Panc1 (cell line): ENCODE measurements at regions not wholly inside any gene's neighbourhood (a gene's known extent, or its start where the extent isn't known, plus 50 kb on each side); places are given as distances from the start of the nearest gene placed in this dataset.

Source experiments
- ATAC-seq: fragments of 200-7000 bp; cut with Tn5 transposase; 2 replicates; pipeline ENCODE4 v1.9.1; 2020; ENCODE audit warnings: mild to moderate bottlenecking, moderate library complexity
- BruUV-seq: library from RNA; stranded (reverse); fragments of 400-500 nt; replicated peaks from 2 replicates; lab custom pipeline; 2021; lab: Mats Ljungman, UMichigan
- CTCF ChIA-PET: fragments of 300-600 bp; sonication (Branson Sonifier 250); formaldehyde crosslinking; loops from one replicate; lab custom pipeline; 2022; ENCODE audit warnings: antibody characterized with exemption; lab: Charles Lee
- POLR2A ChIA-PET: fragments of 300-600 bp; sonication (Branson Sonifier 250); formaldehyde crosslinking; loops from one replicate; lab custom pipeline; 2022; ENCODE audit warnings: antibody characterized with exemption; lab: Charles Lee
- DNase-seq: peaks from one replicate; pipeline ENCODE4 v3.0.0-alpha.2; 2010; ENCODE audit warnings: low read depth, low spot score
- H3K27ac ChIP-seq: 2 replicates; pipeline ENCODE4 v1.5.1; 2011; ENCODE audit warnings: mild to moderate bottlenecking, low read length, inconsistent platforms
- H3K27me3 ChIP-seq: fragments of 200-500 bp; sonication (Bioruptor generic); 2 replicates; pipeline ENCODE4 v1.6.0; 2014; ENCODE audit warnings: low read length, inconsistent platforms; ENCODE audit not compliant: control insufficient read depth, insufficient read depth
- H3K36me3 ChIP-seq: fragments of 200-500 bp; sonication (Bioruptor generic); 2 replicates; pipeline ENCODE4 v1.5.1; 2014; ENCODE audit warnings: inconsistent platforms, mild to moderate bottlenecking, low read length, moderate library complexity; ENCODE audit not compliant: control insufficient read depth, insufficient read depth
- H3K4me1 ChIP-seq: 2 replicates; pipeline ENCODE4 v1.5.1; 2011; ENCODE audit warnings: inconsistent platforms, mild to moderate bottlenecking, low read length, moderate library complexity; ENCODE audit not compliant: control insufficient read depth, insufficient read depth
- H3K4me3 ChIP-seq, 2 experiments: 2 replicates each; pipeline ENCODE4 v1.5.1; 2011 to 2012; ENCODE audit warnings: low read depth in 2 of 2, low read length in 2 of 2, mild to moderate bottlenecking in 2 of 2, inconsistent platforms in 1 of 2, moderate library complexity in 1 of 2
- H3K9me3 ChIP-seq: fragments of 200-500 bp; sonication (Bioruptor generic); 2 replicates; pipeline ENCODE4 v1.5.1; 2014; ENCODE audit warnings: low read depth, mild to moderate bottlenecking, inconsistent platforms, low read length, moderate library complexity; ENCODE audit not compliant: control insufficient read depth, insufficient read depth
- POLR2AphosphoS5 ChIP-seq: IDR thresholded peaks from 2 replicates; pipeline ENCODE4 v1.6.1; 2012; ENCODE audit warnings: mild to moderate bottlenecking, low read depth, low read length, moderate library complexity
- SIN3A ChIP-seq: IDR thresholded peaks from 2 replicates; pipeline ENCODE4 v1.6.1; 2012; ENCODE audit warnings: low read depth, mild to moderate bottlenecking, low read length, moderate library complexity, borderline replicate concordance; ENCODE audit not compliant: insufficient read depth
- TCF7L2 ChIP-seq: IDR thresholded peaks from 2 replicates; pipeline ENCODE4 v1.6.1; 2011; ENCODE audit warnings: mild to moderate bottlenecking, low read depth, low read length, inconsistent platforms
- in situ Hi-C: cut with HindIII; loops from 2 replicates; pipeline ENCODE4 v1.10.0; 2016; ENCODE audit warnings: low sequenced_read_pairs, low pct_unique_long_range_greater_than_20kb
- intact Hi-C: fragments of 100-400 bp; cut with micrococcal nuclease; formaldehyde crosslinking; loops from one replicate; pipeline ENCODE4 v1.10.0; 2022; ENCODE audit not compliant: unreplicated experiment
- TF ChIP-seq, protein P1 (sequence below): fragments of 450-650 bp; IDR thresholded peaks from 2 replicates; pipeline ENCODE4 v1.5.1; 2017; ENCODE audit warnings: mild to moderate bottlenecking
- TF ChIP-seq, protein P2 (sequence below), 2 experiments: IDR thresholded peaks; 2 replicates each; pipeline ENCODE4 v1.6.1; 2011 to 2012; ENCODE audit warnings: low read depth in 2 of 2, control low read depth in 1 of 2, low read length in 1 of 2, mild to moderate bottlenecking in 1 of 2, moderate library complexity in 1 of 2; ENCODE audit not compliant: insufficient read depth in 1 of 2

DNA sequence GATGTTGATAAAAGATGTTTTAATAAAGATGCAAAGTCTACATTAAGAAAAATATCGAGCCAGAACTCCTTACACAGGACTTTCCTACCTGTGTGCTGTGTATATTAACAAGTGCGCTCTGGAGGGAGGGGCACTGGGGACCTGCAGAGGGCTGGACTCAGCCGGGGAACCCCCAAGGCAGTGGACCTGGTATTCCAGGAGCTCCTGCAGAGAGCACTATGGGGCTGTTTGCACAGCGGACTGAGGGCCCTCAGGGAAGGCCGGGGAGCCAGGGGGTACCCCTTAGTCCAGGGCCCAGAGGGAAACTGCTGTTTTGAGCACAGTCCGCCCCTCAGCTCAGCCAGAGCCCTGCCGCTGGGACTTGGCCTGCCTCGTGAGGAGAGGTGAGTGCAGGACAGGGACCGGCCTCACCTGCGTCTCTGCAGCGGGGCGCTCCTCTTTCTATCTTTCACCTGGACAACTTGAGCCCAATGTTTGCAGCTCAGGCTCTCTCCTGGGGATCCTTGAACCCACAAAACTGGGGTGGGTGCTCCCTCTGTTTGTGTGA lies 168.4 kb downstream of the ARL4C start:
- H3K27ac ChIP-seq, result peak overlapping the region; percentile 37; the same call in 1 of the 2 replicates
- no peaks in the 10 kb centered on the region for H3K27me3 ChIP-seq
- TF ChIP-seq, protein P1, sequence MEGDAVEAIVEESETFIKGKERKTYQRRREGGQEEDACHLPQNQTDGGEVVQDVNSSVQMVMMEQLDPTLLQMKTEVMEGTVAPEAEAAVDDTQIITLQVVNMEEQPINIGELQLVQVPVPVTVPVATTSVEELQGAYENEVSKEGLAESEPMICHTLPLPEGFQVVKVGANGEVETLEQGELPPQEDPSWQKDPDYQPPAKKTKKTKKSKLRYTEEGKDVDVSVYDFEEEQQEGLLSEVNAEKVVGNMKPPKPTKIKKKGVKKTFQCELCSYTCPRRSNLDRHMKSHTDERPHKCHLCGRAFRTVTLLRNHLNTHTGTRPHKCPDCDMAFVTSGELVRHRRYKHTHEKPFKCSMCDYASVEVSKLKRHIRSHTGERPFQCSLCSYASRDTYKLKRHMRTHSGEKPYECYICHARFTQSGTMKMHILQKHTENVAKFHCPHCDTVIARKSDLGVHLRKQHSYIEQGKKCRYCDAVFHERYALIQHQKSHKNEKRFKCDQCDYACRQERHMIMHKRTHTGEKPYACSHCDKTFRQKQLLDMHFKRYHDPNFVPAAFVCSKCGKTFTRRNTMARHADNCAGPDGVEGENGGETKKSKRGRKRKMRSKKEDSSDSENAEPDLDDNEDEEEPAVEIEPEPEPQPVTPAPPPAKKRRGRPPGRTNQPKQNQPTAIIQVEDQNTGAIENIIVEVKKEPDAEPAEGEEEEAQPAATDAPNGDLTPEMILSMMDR, result no peak
- TF ChIP-seq SIN3A, result no peak
- in situ Hi-C loops, result no loop called here
- H3K36me3 ChIP-seq, result no peaks in the 10 kb centered on the region
- no TSS peak for BruUV-seq
- H3K4me1 ChIP-seq, result no peaks in the 10 kb centered on the region
- CTCF ChIA-PET, result no interaction called here
- ATAC-seq (no peak), DNase-seq (no peak)
- intact Hi-C loops, result no loop called here
- H3K9me3 ChIP-seq, result no peaks in the 10 kb centered on the region
- H3K4me3 ChIP-seq, result no peak overlapping the region
- POLR2A ChIA-PET, result no interaction called here

DNA sequence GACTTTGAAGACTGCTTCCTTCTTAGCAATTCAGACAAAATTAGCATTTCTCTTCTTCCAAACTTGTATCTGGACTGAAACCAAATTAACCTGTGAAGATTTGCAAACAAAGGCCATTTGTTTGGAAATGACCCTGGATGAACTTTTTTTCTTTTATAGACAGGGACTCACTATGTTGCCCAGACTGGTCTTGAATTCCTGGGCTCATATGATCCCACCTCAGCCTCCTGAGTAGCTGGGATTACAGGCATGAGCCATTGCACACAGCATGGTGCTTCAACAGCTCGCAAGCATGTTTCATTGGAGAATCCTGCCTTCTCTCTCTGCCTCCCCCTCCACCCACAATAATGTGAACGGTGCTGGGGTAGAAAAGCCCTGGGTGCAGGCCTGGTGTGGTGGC lies 170.2 kb downstream of the ARL4C start:
- intact Hi-C loops, result no loop called here
- BruUV-seq, result no TSS peak
- Histone ChIP-seq H3K4me1 (no peaks in the 10 kb centered on the region), H3K27me3 (no peaks in the 10 kb centered on the region), H3K36me3 (no peaks in the 10 kb centered on the region), H3K9me3 (no peaks in the 10 kb centered on the region), H3K27ac (peak overlapping the region; percentile 25; the same call in 1 of the 2 replicates), H3K4me3 (no peak overlapping the region)
- ATAC-seq (no peak), DNase-seq (no peak)
- ChIA-PET POLR2A (interaction anchor here (0.6 kb wide), 1 partner anchor 484 kb away, joined by 5 read pairs; no protein-coding TSS in a partner anchor), CTCF (no interaction called here)
- in situ Hi-C loops, result no loop called here
- TF ChIP-seq TCF7L2 (no peak), POLR2AphosphoS5 (no peak), SIN3A (no peak)
- TF ChIP-seq, protein P2, sequence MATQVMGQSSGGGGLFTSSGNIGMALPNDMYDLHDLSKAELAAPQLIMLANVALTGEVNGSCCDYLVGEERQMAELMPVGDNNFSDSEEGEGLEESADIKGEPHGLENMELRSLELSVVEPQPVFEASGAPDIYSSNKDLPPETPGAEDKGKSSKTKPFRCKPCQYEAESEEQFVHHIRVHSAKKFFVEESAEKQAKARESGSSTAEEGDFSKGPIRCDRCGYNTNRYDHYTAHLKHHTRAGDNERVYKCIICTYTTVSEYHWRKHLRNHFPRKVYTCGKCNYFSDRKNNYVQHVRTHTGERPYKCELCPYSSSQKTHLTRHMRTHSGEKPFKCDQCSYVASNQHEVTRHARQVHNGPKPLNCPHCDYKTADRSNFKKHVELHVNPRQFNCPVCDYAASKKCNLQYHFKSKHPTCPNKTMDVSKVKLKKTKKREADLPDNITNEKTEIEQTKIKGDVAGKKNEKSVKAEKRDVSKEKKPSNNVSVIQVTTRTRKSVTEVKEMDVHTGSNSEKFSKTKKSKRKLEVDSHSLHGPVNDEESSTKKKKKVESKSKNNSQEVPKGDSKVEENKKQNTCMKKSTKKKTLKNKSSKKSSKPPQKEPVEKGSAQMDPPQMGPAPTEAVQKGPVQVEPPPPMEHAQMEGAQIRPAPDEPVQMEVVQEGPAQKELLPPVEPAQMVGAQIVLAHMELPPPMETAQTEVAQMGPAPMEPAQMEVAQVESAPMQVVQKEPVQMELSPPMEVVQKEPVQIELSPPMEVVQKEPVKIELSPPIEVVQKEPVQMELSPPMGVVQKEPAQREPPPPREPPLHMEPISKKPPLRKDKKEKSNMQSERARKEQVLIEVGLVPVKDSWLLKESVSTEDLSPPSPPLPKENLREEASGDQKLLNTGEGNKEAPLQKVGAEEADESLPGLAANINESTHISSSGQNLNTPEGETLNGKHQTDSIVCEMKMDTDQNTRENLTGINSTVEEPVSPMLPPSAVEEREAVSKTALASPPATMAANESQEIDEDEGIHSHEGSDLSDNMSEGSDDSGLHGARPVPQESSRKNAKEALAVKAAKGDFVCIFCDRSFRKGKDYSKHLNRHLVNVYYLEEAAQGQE (IDR thresholded peaks at IDR 0.05; ENCODE audit: insufficient read depth in 1 of 2, low read depth in 2 of 2, low read length in 1 of 2), result no peak
- TF ChIP-seq, protein P1, result no peak
